HL-60 (cell line): ENCODE measurements at regions not wholly inside any gene's neighbourhood (a gene's known extent, or its start where the extent isn't known, plus 50 kb on each side); places are given as distances from the start of the nearest gene placed in this dataset.

ENCODE experiments used
- CTCF ChIP-seq: IDR thresholded peaks from one replicate; pipeline ENCODE4 v1.5.1; 2011; ENCODE audit warnings: low read length, control low read depth, inconsistent platforms; ENCODE audit not compliant: insufficient read depth
- GABPA ChIP-seq: IDR thresholded peaks from 2 replicates; pipeline ENCODE4 v1.6.1; 2012; ENCODE audit warnings: low read depth
- REST ChIP-seq: IDR thresholded peaks from 2 replicates; pipeline ENCODE4 v1.6.1; 2012; ENCODE audit warnings: low read depth; ENCODE audit not compliant: insufficient replicate concordance

- no peak for TF ChIP-seq CTCF
- no peak for TF ChIP-seq REST
- no peak for TF ChIP-seq GABPA
These were observed 318.7 kb upstream of the STT3B start for GRCh38 chr3:31213869-31214486.
